SK-N-SH (cell line): ENCODE measurements at regions not wholly inside any gene's neighbourhood (a gene's known extent, or its start where the extent isn't known, plus 50 kb on each side); places are given as distances from the start of the nearest gene placed in this dataset.

Source experiments
- CTCF ChIA-PET: fragments of 300-600, 350-600 bp; formaldehyde crosslinking; extraction: SDS; loops from one replicate; lab custom pipeline; 2021; lab: Yijun Ruan, JAX
- POLR2A ChIA-PET: fragments of 350-600 bp; sonication (Branson Sonifier 250); formaldehyde crosslinking; extraction: SDS; loops from one replicate; lab custom pipeline; 2020; ENCODE audit warnings: antibody characterized with exemption, inconsistent platforms; lab: Yijun Ruan, JAX
- DNase-seq: peaks from one replicate; pipeline ENCODE4 v3.0.0; 2012
- H2AFZ ChIP-seq: fragments of 200-600 bp; sonication (generic); 2 replicates; pipeline ENCODE4 v1.8.1; 2016; ENCODE audit warnings: antibody characterized with exemption, mild to moderate bottlenecking, low read depth
- H3F3A ChIP-seq: fragments of 200-600 bp; sonication (generic); replicated peaks from 2 replicates; pipeline ENCODE3; 2016; ENCODE audit warnings: antibody characterized with exemption, mild to moderate bottlenecking; ENCODE audit not compliant: insufficient read depth
- H3K27ac ChIP-seq, 2 experiments: fragments of 200-500 bp in 1 of 2; fragments of 200-600 bp in 1 of 2; sonication (Bioruptor generic) in 1 of 2; sonication (generic), shearing (Covaris generic) in 1 of 2; 2 replicates each; pipeline versions ENCODE4 v1.5.1 to v1.6.1; 2014 to 2016; ENCODE audit warnings: low read depth in 2 of 2, inconsistent platforms in 1 of 2, low read length in 1 of 2, mild to moderate bottlenecking in 1 of 2, mixed read lengths in 1 of 2
- H3K27me3 ChIP-seq: fragments of 200-600 bp; sonication (generic), shearing (Covaris generic); 2 replicates; pipeline ENCODE4 v1.6.1; 2016; ENCODE audit warnings: mixed run types; ENCODE audit not compliant: insufficient read depth
- H3K36me3 ChIP-seq, 2 experiments: fragments of 200-500 bp in 1 of 2; fragments of 200-600 bp in 1 of 2; sonication (Bioruptor generic) in 1 of 2; sonication (generic) in 1 of 2; replicated peaks in 1 of 2; 2 replicates each; pipeline versions ENCODE3 to v1.5.1; 2014 to 2016; ENCODE audit warnings: low read length in 1 of 2, mild to moderate bottlenecking in 1 of 2; ENCODE audit not compliant: insufficient read depth in 2 of 2, control insufficient read depth in 1 of 2
- H3K4me1 ChIP-seq, 2 experiments: fragments of 200-500 bp in 1 of 2; fragments of 200-600 bp in 1 of 2; sonication (Bioruptor generic) in 1 of 2; sonication (generic), shearing (Covaris generic) in 1 of 2; 2 replicates each; pipeline versions ENCODE4 v1.5.1 to v1.6.1; 2014 to 2016; ENCODE audit warnings: low read depth in 1 of 2, low read length in 1 of 2, mixed run types in 1 of 2; ENCODE audit not compliant: insufficient read depth in 2 of 2, control insufficient read depth in 1 of 2
- H3K4me2 ChIP-seq: fragments of 200-600 bp; sonication (generic), shearing (Covaris generic); 2 replicates; pipeline ENCODE4 v1.6.1; 2017; ENCODE audit warnings: mixed run types
- H3K4me3 ChIP-seq, 2 experiments: fragments of 200-500 bp in 1 of 2; fragments of 200-600 bp in 1 of 2; sonication (Bioruptor generic) in 1 of 2; sonication (generic), shearing (Covaris generic) in 1 of 2; 2 replicates each; pipeline versions ENCODE4 v1.5.1 to v1.8.1; 2014 to 2016; ENCODE audit warnings: low read depth in 2 of 2, inconsistent platforms in 1 of 2, low read length in 1 of 2, mild to moderate bottlenecking in 1 of 2, mixed read lengths in 1 of 2, moderate library complexity in 1 of 2
- H3K79me2 ChIP-seq: fragments of 200-600 bp; sonication (generic); 2 replicates; pipeline ENCODE4 v1.8.1; 2017; ENCODE audit warnings: mild to moderate bottlenecking; ENCODE audit not compliant: insufficient read depth
- H3K9ac ChIP-seq: fragments of 200-600 bp; sonication (generic); 2 replicates; pipeline ENCODE4 v1.6.1; 2017; ENCODE audit warnings: mixed run types
- H3K9me2 ChIP-seq: fragments of 200-600 bp; sonication (generic); 2 replicates; pipeline ENCODE4 v1.6.1; 2017; ENCODE audit warnings: mixed run types
- H3K9me3 ChIP-seq: fragments of 200-600 bp; sonication (generic); 2 replicates; pipeline ENCODE4 v1.6.1; 2017; ENCODE audit warnings: mixed run types, mild to moderate bottlenecking, moderate library complexity
- H4K20me1 ChIP-seq: fragments of 200-600 bp; sonication (generic); 2 replicates; pipeline ENCODE4 v1.6.1; 2017; ENCODE audit warnings: mild to moderate bottlenecking, mixed run types; ENCODE audit not compliant: insufficient read depth
- EP300 ChIP-seq, 2 experiments: IDR thresholded peaks; 2 replicates each; pipeline versions ENCODE4 v1.4.0 to v1.6.1; 2012; ENCODE audit warnings: borderline replicate concordance in 1 of 2, low read depth in 1 of 2, low read length in 1 of 2
- EZH2phosphoT487 ChIP-seq: fragments of 200-600 bp; sonication (generic); IDR thresholded peaks from 2 replicates; pipeline ENCODE4 v1.6.1; 2017; ENCODE audit warnings: low read depth, mixed run types, mild to moderate bottlenecking, antibody characterized with exemption, moderate library complexity, borderline replicate concordance
- FOXJ3 ChIP-seq: sonication (generic); formaldehyde crosslinking; IDR thresholded peaks from 2 replicates; pipeline ENCODE4 v1.5.1; 2020; ENCODE audit warnings: mild to moderate bottlenecking, missing genetic modification reagents
- FOXM1 ChIP-seq: IDR thresholded peaks from 2 replicates; pipeline ENCODE4 v1.4.0; 2012; ENCODE audit warnings: low read depth, mild to moderate bottlenecking
- GABPA ChIP-seq: IDR thresholded peaks from 2 replicates; pipeline ENCODE4 v1.4.0; 2012; ENCODE audit warnings: low read depth, mild to moderate bottlenecking
- JUND ChIP-seq: IDR thresholded peaks from 2 replicates; pipeline ENCODE4 v1.4.0; 2012
- PBX3 ChIP-seq: IDR thresholded peaks from 2 replicates; pipeline ENCODE4; 2012
- REST ChIP-seq: IDR thresholded peaks from 2 replicates; pipeline ENCODE4 v1.6.1; 2012; ENCODE audit warnings: mild to moderate bottlenecking, low read depth, low read length, moderate library complexity
- SIN3A ChIP-seq: IDR thresholded peaks from 2 replicates; pipeline ENCODE4 v1.6.1; 2012; ENCODE audit warnings: low read depth, mild to moderate bottlenecking, low read length, moderate library complexity, borderline replicate concordance
- SMC3 ChIP-seq: IDR thresholded peaks from 2 replicates; pipeline ENCODE4 v1.6.1; 2012; ENCODE audit warnings: low read depth, low read length, improper control_type of control experiment
- TAF1 ChIP-seq: IDR thresholded peaks from 2 replicates; pipeline ENCODE4 v1.6.1; 2012; ENCODE audit warnings: low read depth, mild to moderate bottlenecking, low read length, moderate library complexity, borderline replicate concordance
- TCF12 ChIP-seq: IDR thresholded peaks from 2 replicates; pipeline ENCODE4 v1.4.0; 2012
- TEAD4 ChIP-seq: IDR thresholded peaks from 2 replicates; pipeline ENCODE4 v1.4.0; 2012; ENCODE audit warnings: mild to moderate bottlenecking, borderline replicate concordance; ENCODE audit not compliant: insufficient read depth
- USF2 ChIP-seq: fragments of 150-350 bp; IDR thresholded peaks from 2 replicates; pipeline ENCODE4 v1.6.1; 2017; ENCODE audit warnings: antibody characterized with exemption, low read length, low read depth, borderline replicate concordance
- YY1 ChIP-seq: IDR thresholded peaks from 2 replicates; pipeline ENCODE4 v1.4.0; 2012; ENCODE audit warnings: low read depth, mild to moderate bottlenecking
- ZBTB33 ChIP-seq: IDR thresholded peaks from 2 replicates; pipeline ENCODE4 v1.4.0; 2012; ENCODE audit warnings: low read depth, borderline replicate concordance
- WGBS: methylation state at CpG from one replicate; pipeline ENCODE4 v1.1.6; 2017; ENCODE audit warnings: low lambda C conversion rate; 5-methylcytosine and 5-hydroxymethylcytosine counted together

- peaks cover 0 to 3% of the 10 kb centered on the region in 2 experiments; a peak in 2 of 4 replicates for H3K4me1 ChIP-seq
- no peak for DNase-seq
- CTCF ChIA-PET = no interaction called here
- H3K4me2 ChIP-seq = no peak overlapping the region
- no peaks in the 10 kb centered on the region for H3K9me3 ChIP-seq
- H3K9ac ChIP-seq = no peak overlapping the region
- H4K20me1 ChIP-seq = no peaks in the 10 kb centered on the region
- H3K36me3 ChIP-seq = no peaks in the 10 kb centered on the region
- POLR2A ChIA-PET = no interaction called here
- H3K4me3 ChIP-seq = no peak overlapping the region
- H3K9me2 ChIP-seq = no peaks in the 10 kb centered on the region
- H3K79me2 ChIP-seq = no peaks in the 10 kb centered on the region
- no peaks in the 10 kb centered on the region for H3K27me3 ChIP-seq
- no peaks in the 10 kb centered on the region for H3F3A ChIP-seq
- 20% methylated on average over 1 of the region's 1 CpG for WGBS
- TF ChIP-seq TEAD4 = no peak
- TF ChIP-seq TAF1 = no peak
- TF ChIP-seq TCF12 = no peak
- no peak for TF ChIP-seq SMC3
- TF ChIP-seq FOXJ3 (CRISPR knock-in tag) = no peak
- H3K27ac ChIP-seq = no peak overlapping the region
- no peak overlapping the region for H2AFZ ChIP-seq
These were observed 769.5 kb upstream of the CXADR start for GRCh38 chr21:16743317-16743716.

- DNase-seq = no peak
- no peak overlapping the region for H2AFZ ChIP-seq
- H3K4me2 ChIP-seq = no peak overlapping the region
- CTCF ChIA-PET = interaction anchor here (0.6 kb wide), 1 partner anchor 92 kb away, joined by 3 read pairs; no protein-coding TSS in a partner anchor
- H3K4me1 ChIP-seq = no peaks in the 10 kb centered on the region; a peak in 1 of 4 replicates
- no peak overlapping the region for H3K9ac ChIP-seq
- no peaks in the 10 kb centered on the region for H3F3A ChIP-seq
- no peaks in the 10 kb centered on the region for H3K9me3 ChIP-seq
- POLR2A ChIA-PET = no interaction called here
- H3K27ac ChIP-seq = no peak overlapping the region
- no peaks in the 10 kb centered on the region for H3K27me3 ChIP-seq
- TF ChIP-seq EZH2phosphoT487 (no peak), JUND (no peak), GABPA (no peak), TEAD4 (no peak), USF2 (no peak), FOXM1 (no peak), REST (no peak), TAF1 (no peak), SIN3A (no peak), ZBTB33 (no peak), EP300 (IDR thresholded peaks at IDR 0.05; ENCODE audit: borderline replicate concordance in 1 of 2, low read depth in 1 of 2, low read length in 1 of 2) (no peak), PBX3 (no peak), YY1 (no peak)
- H3K4me3 ChIP-seq = no peak overlapping the region
- no peaks in the 10 kb centered on the region for H3K9me2 ChIP-seq
- no peaks in the 10 kb centered on the region for H4K20me1 ChIP-seq
- no peaks in the 10 kb centered on the region for H3K36me3 ChIP-seq
- 31% methylated on average over 3 of the region's 3 CpGs for WGBS
- no peaks in the 10 kb centered on the region for H3K79me2 ChIP-seq
These were observed 761.9 kb upstream of the CXADR start for GRCh38 chr21:16750926-16751325.
